Fibroblast of lung (primary cell): ENCODE measurements at regions not wholly inside any gene's neighbourhood (a gene's known extent, or its start where the extent isn't known, plus 50 kb on each side); places are given as distances from the start of the nearest gene placed in this dataset.

ENCODE experiments used
- DNase-seq, 2 donors: peaks; one replicate each; pipeline versions ENCODE4 v3.0.0 to v3.0.0-alpha.2; 2010; ENCODE audit warnings: low read depth in 2 of 2
- H2AFZ ChIP-seq: 2 replicates; pipeline ENCODE4 v1.5.1; 2012; ENCODE audit warnings: low read length, control low read depth, inconsistent platforms
- H3K27ac ChIP-seq: 2 replicates; pipeline ENCODE4 v1.5.1; 2011; ENCODE audit warnings: low read length, control low read depth; ENCODE audit not compliant: insufficient read depth
- H3K27me3 ChIP-seq: 2 replicates; pipeline ENCODE4 v1.5.1; 2011; ENCODE audit warnings: mild to moderate bottlenecking, low read length; ENCODE audit not compliant: control insufficient read depth, insufficient read depth
- H3K36me3 ChIP-seq: 2 replicates; pipeline ENCODE4 v1.5.1; 2011; ENCODE audit warnings: low read length; ENCODE audit not compliant: control insufficient read depth, insufficient read depth
- H3K4me1 ChIP-seq: 2 replicates; pipeline ENCODE4 v1.5.1; 2011; ENCODE audit warnings: low read length; ENCODE audit not compliant: control insufficient read depth, insufficient read depth; ENCODE audit errors: extremely low read depth
- H3K4me2 ChIP-seq: 2 replicates; pipeline ENCODE4 v1.5.1; 2011; ENCODE audit warnings: low read length, control low read depth; ENCODE audit not compliant: insufficient read depth; ENCODE audit errors: extremely low read depth
- H3K4me3 ChIP-seq, 4 experiments: fragments of 200-600 bp in 1 of 4; sonication (generic) in 1 of 4; replicated peaks in 1 of 4; 2 replicates each; pipeline ENCODE4 v1.5.1; 2011 to 2016; ENCODE audit warnings: low read length in 4 of 4, low read depth in 3 of 4, mild to moderate bottlenecking in 3 of 4, control low read depth in 2 of 4, inconsistent platforms in 1 of 4, mixed read lengths in 1 of 4; ENCODE audit not compliant: insufficient read depth in 1 of 4; ENCODE audit errors: control extremely low read depth in 1 of 4
- H3K79me2 ChIP-seq: 2 replicates; pipeline ENCODE4 v1.5.1; 2012; ENCODE audit warnings: mild to moderate bottlenecking, low read length, inconsistent platforms; ENCODE audit not compliant: control insufficient read depth, insufficient read depth
- H3K9ac ChIP-seq: 2 replicates; pipeline ENCODE4 v1.5.1; 2011; ENCODE audit warnings: mild to moderate bottlenecking, low read length, control low read depth; ENCODE audit not compliant: insufficient read depth
- H3K9me3 ChIP-seq: 2 replicates; pipeline ENCODE4 v1.5.1; 2012; ENCODE audit warnings: low read depth, low read length; ENCODE audit not compliant: control insufficient read depth, insufficient read depth
- H4K20me1 ChIP-seq: 2 replicates; pipeline ENCODE4 v1.5.1; 2011; ENCODE audit warnings: low read length; ENCODE audit not compliant: control insufficient read depth, insufficient read depth; ENCODE audit errors: extremely low read depth
- CTCF ChIP-seq, 2 donors: IDR thresholded peaks in 1 of 2; conservative IDR thresholded peaks in 1 of 2; 1 replicate in 1 of 2; 2 replicates in 1 of 2; pipeline ENCODE4 v1.5.1; 2011 to 2012; ENCODE audit warnings: low read length in 2 of 2, control low read depth in 1 of 2, inconsistent platforms in 1 of 2, low read depth in 1 of 2, mild to moderate bottlenecking in 1 of 2
- EZH2 ChIP-seq: IDR thresholded peaks from 2 replicates; pipeline ENCODE4 v1.5.1; 2012; ENCODE audit warnings: low read length, control low read depth, mild to moderate bottlenecking; ENCODE audit errors: missing control alignments

GRCh38 chr2:122851161-122851560, 1095.7 kb downstream of the TSN start:
- Histone ChIP-seq H3K4me2 (no peak overlapping the region), H2AFZ (no peak overlapping the region), H3K79me2 (no peaks in the 10 kb centered on the region), H3K9ac (no peak overlapping the region), H4K20me1 (no peaks in the 10 kb centered on the region), H3K27me3 (no peaks in the 10 kb centered on the region), H3K4me3 (no peak overlapping the region), H3K4me1 (no peaks in the 10 kb centered on the region), H3K9me3 (no peaks in the 10 kb centered on the region), H3K27ac (no peak overlapping the region), H3K36me3 (no peaks in the 10 kb centered on the region)
- TF ChIP-seq EZH2 (no peak), CTCF (conservative IDR thresholded peaks at IDR 0.05 in 1 of 2, IDR thresholded peaks at IDR 0.05 in 1 of 2; ENCODE audit: low read depth in 1 of 2, low read length in 2 of 2) (no peak)
- DNase-seq: no peak

GRCh38 chr2:122851972-122852531, 1096.6 kb downstream of the TSN start:
- Histone ChIP-seq H3K4me3 (no peak overlapping the region), H3K27me3 (no peaks in the 10 kb centered on the region), H2AFZ (no peak overlapping the region), H3K27ac (no peak overlapping the region), H3K4me2 (no peak overlapping the region), H3K9ac (no peak overlapping the region), H3K9me3 (no peaks in the 10 kb centered on the region), H4K20me1 (no peaks in the 10 kb centered on the region), H3K79me2 (no peaks in the 10 kb centered on the region), H3K4me1 (no peaks in the 10 kb centered on the region), H3K36me3 (no peaks in the 10 kb centered on the region)
- DNase-seq: no peak
- no peak for TF ChIP-seq EZH2
- TF ChIP-seq CTCF (conservative IDR thresholded peaks at IDR 0.05 in 1 of 2, IDR thresholded peaks at IDR 0.05 in 1 of 2; ENCODE audit: low read depth in 1 of 2, low read length in 2 of 2): no peak

- Histone ChIP-seq H3K9me3 (no peaks in the 10 kb centered on the region), H3K4me3 (no peak overlapping the region), H3K36me3 (no peaks in the 10 kb centered on the region), H4K20me1 (no peaks in the 10 kb centered on the region), H3K4me1 (no peaks in the 10 kb centered on the region), H3K27ac (no peak overlapping the region), H3K4me2 (no peak overlapping the region), H3K9ac (no peak overlapping the region), H3K27me3 (no peaks in the 10 kb centered on the region), H3K79me2 (no peaks in the 10 kb centered on the region), H2AFZ (no peak overlapping the region)
- no peak for DNase-seq
- TF ChIP-seq EZH2: no peak
- no peak for TF ChIP-seq CTCF (conservative IDR thresholded peaks at IDR 0.05 in 1 of 2, IDR thresholded peaks at IDR 0.05 in 1 of 2; ENCODE audit: low read depth in 1 of 2, low read length in 2 of 2)
These were observed 1101.2 kb downstream of the TSN start for GRCh38 chr2:122856696-122857095.
